ENCODE measurements at regions not wholly inside any gene's neighbourhood (a gene's known extent, or its start where the extent isn't known, plus 50 kb on each side); places are given as distances from the start of the nearest gene placed in this dataset.
"Not testable (repeated sequence)": the region's sequence is repeated elsewhere in the genome, so short reads cannot be mapped to it uniquely, and the experiment has no call there.

DNA sequence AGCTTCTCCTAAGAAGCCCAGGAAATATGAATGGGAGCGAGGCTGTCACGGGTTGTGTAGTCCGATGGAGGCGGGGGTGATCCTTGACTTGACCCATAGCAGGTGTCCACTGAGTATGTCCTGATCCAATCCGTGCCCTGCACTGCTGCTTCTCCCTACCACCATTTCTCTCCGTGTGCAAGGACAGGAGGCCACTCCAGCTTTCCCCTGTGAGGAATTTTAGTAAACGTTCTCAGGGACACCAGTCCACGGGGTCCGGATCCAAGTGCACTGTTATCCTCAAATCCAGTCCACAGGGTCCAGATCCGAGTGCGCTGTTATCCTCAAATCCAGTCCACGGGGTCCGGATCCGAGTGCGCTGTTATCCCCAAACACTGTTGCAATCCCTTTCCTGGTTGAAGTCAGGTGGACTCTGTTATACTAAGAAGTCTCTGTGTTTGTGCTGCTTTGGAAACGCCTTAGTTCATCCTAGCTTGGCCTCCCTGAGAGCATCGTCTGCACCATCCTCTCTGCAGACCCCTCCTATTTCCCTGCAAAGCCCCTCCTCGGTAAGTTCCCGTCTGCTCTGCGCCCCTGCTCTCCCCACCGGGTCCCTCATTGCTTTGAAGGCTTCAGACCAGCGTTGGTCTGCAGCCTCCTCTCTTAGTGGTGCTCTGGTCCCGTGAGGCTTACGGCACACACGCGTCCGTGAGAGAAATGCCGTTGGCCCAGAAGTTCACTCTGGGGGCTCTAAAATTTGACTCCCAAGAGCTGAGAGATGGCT lies 303.5 kb downstream of the TEX29 start:
- Histone ChIP-seq H3K27me3 (ENCODE audit: control insufficient read depth, insufficient read depth, low read length) (peaks cover 9% of the 10 kb centered on the region), H3K4me1 (ENCODE audit: control insufficient read depth, insufficient read depth, low read length) (no peaks in the 10 kb centered on the region), H3K9ac (ENCODE audit: low read length) (no peak overlapping the region), H3K4me3 (ENCODE audit: low read length) (no peak overlapping the region), H3K9me3 (ENCODE audit: control insufficient read depth, low read length) (no peaks in the 10 kb centered on the region), H3K36me3 (ENCODE audit: control insufficient read depth, insufficient read depth, low read length) (no peaks in the 10 kb centered on the region)

- H3K27me3 ChIP-seq (ENCODE audit: control insufficient read depth, insufficient read depth, low read length) = peaks cover 9% of the 10 kb centered on the region
- no peak overlapping the region for H3K4me3 ChIP-seq (ENCODE audit: low read length)
- no peaks in the 10 kb centered on the region for H3K36me3 ChIP-seq (ENCODE audit: control insufficient read depth, insufficient read depth, low read length)
- H3K4me1 ChIP-seq (ENCODE audit: control insufficient read depth, insufficient read depth, low read length) = no peaks in the 10 kb centered on the region
- no peaks in the 10 kb centered on the region for H3K9me3 ChIP-seq (ENCODE audit: control insufficient read depth, low read length)
- no peak overlapping the region for H3K9ac ChIP-seq (ENCODE audit: low read length)
Measured at GRCh38 chr13:111625526-111626315, 305.3 kb downstream of the TEX29 start.

- H3K4me1 ChIP-seq (ENCODE audit: control insufficient read depth, insufficient read depth, low read length) = no peaks in the 10 kb centered on the region
- H3K9me3 ChIP-seq (ENCODE audit: control insufficient read depth, low read length) = no peaks in the 10 kb centered on the region
- no peak overlapping the region for H3K4me3 ChIP-seq (ENCODE audit: low read length)
- peaks cover 6% of the 10 kb centered on the region for H3K27me3 ChIP-seq (ENCODE audit: control insufficient read depth, insufficient read depth, low read length)
- no peak overlapping the region for H3K9ac ChIP-seq (ENCODE audit: low read length)
- no peaks in the 10 kb centered on the region for H3K36me3 ChIP-seq (ENCODE audit: control insufficient read depth, insufficient read depth, low read length)
Measured at GRCh38 chr13:111626371-111627305, 306.2 kb downstream of the TEX29 start.

- H3K4me3 ChIP-seq (ENCODE audit: low read length) = no peak overlapping the region
- peaks cover 6% of the 10 kb centered on the region for H3K27me3 ChIP-seq (ENCODE audit: control insufficient read depth, insufficient read depth, low read length)
- no peak overlapping the region for H3K9ac ChIP-seq (ENCODE audit: low read length)
- no peaks in the 10 kb centered on the region for H3K36me3 ChIP-seq (ENCODE audit: control insufficient read depth, insufficient read depth, low read length)
- peaks cover 2% of the 10 kb centered on the region for H3K4me1 ChIP-seq (ENCODE audit: control insufficient read depth, insufficient read depth, low read length)
- no peaks in the 10 kb centered on the region for H3K9me3 ChIP-seq (ENCODE audit: control insufficient read depth, low read length)
Measured at GRCh38 chr13:111627596-111627995, 307.2 kb downstream of the TEX29 start.

DNA sequence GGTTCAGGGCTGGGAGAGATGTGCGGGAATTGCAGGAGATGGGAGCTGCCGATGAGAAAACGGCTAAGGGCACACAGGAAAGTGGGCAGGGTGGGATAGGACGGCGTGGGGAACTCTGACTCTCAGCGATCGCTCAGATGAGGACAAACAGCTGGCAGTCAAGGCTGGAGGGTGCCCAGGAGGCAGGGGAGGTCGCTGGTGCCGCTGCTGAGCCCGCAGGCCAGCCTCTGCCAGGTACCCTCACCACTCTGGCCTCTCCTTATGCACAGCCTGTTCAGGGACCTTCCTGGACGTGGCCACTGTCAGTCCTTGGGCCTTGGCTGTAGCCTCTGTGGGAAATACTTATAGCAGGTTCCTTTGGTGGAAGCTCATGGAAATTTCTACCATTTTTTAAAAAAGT lies 308.6 kb downstream of the TEX29 start:
- Histone ChIP-seq H3K4me3 (ENCODE audit: low read length) (no peak overlapping the region), H3K36me3 (ENCODE audit: control insufficient read depth, insufficient read depth, low read length) (no peaks in the 10 kb centered on the region), H3K4me1 (ENCODE audit: control insufficient read depth, insufficient read depth, low read length) (peaks cover 5% of the 10 kb centered on the region), H3K27me3 (ENCODE audit: control insufficient read depth, insufficient read depth, low read length) (peaks cover 6% of the 10 kb centered on the region), H3K9me3 (ENCODE audit: control insufficient read depth, low read length) (no peaks in the 10 kb centered on the region), H3K9ac (ENCODE audit: low read length) (no peak overlapping the region)

DNA sequence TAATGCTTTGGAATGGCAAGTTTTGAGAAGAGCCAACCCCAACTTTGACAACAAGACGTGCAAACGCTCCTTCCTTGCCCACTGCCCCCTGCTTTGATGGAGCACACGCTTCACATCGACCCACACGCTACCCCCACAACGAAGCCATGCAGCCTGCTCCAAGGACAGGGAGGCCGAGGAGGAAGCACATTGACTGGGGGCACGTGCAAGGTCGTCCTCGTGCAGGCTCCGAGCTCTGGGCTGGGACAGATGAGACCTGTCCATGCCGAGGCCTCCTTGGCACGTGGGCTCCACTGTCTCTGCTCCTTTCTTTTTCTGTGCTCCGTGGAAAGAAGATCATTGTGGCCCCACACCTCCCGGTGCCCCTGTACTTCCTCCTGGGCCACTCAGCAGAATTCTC lies 309.0 kb downstream of the TEX29 start:
- no peaks in the 10 kb centered on the region for H3K36me3 ChIP-seq (ENCODE audit: control insufficient read depth, insufficient read depth, low read length)
- peaks cover 6% of the 10 kb centered on the region for H3K27me3 ChIP-seq (ENCODE audit: control insufficient read depth, insufficient read depth, low read length)
- no peak overlapping the region for H3K4me3 ChIP-seq (ENCODE audit: low read length)
- no peaks in the 10 kb centered on the region for H3K9me3 ChIP-seq (ENCODE audit: control insufficient read depth, low read length)
- peaks cover 5% of the 10 kb centered on the region for H3K4me1 ChIP-seq (ENCODE audit: control insufficient read depth, insufficient read depth, low read length)
- H3K9ac ChIP-seq (ENCODE audit: low read length) = no peak overlapping the region

- Histone ChIP-seq H3K36me3 (ENCODE audit: control insufficient read depth, insufficient read depth, low read length) (no peaks in the 10 kb centered on the region), H3K4me3 (ENCODE audit: low read length) (no peak overlapping the region), H3K27me3 (ENCODE audit: control insufficient read depth, insufficient read depth, low read length) (peaks cover 6% of the 10 kb centered on the region), H3K9me3 (ENCODE audit: control insufficient read depth, low read length) (no peaks in the 10 kb centered on the region), H3K4me1 (ENCODE audit: control insufficient read depth, insufficient read depth, low read length) (peaks cover 5% of the 10 kb centered on the region), H3K9ac (ENCODE audit: low read length) (no peak overlapping the region)
Measured at GRCh38 chr13:111629926-111630325, 309.5 kb downstream of the TEX29 start.

DNA sequence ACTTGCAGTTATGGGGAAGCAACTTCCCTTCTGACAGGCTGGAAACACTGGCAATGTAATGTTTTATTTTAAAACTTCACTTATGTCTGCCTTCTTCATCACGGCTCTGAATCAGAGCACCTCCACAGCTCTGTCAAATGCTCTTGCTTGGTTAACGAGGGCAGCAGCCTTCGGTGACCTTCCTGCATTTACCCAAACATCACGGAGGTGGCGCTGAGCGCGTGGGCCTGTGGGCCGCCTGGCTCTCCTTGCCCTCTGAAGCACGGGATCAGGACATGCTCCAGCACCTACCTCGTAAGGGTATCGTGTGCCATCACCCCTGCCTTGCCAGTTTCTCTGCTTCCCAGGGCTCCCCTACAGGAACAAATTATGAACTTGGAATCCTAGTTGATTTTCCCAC lies 310.0 kb downstream of the TEX29 start:
- Histone ChIP-seq H3K9me3 (ENCODE audit: control insufficient read depth, low read length) (no peaks in the 10 kb centered on the region), H3K4me1 (ENCODE audit: control insufficient read depth, insufficient read depth, low read length) (peaks cover 5% of the 10 kb centered on the region), H3K36me3 (ENCODE audit: control insufficient read depth, insufficient read depth, low read length) (no peaks in the 10 kb centered on the region), H3K4me3 (ENCODE audit: low read length) (no peak overlapping the region), H3K27me3 (ENCODE audit: control insufficient read depth, insufficient read depth, low read length) (peaks cover 6% of the 10 kb centered on the region), H3K9ac (ENCODE audit: low read length) (no peak overlapping the region)

DNA sequence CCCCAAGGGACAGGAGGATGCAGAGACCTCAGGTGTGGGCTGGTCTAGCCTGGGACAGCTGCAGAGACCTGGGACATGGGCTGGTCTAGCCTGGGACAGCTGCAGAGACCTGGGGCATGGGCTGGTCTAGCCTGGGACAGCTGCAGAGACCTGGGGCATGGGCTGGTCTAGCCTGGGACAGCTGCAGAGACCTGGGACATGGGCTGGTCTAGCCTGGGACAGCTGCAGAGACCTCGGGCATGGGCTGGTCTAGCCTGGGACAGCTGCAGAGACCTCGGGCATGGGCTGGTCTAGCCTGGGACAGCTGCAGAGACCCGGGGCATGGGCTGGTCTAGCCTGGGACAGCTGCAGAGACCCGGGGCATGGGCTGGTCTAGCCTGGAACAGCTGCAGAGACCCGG lies 310.8 kb downstream of the TEX29 start:
- not testable (repeated sequence) for H3K27me3 ChIP-seq (ENCODE audit: control insufficient read depth, insufficient read depth, low read length); H3K4me1 ChIP-seq (ENCODE audit: control insufficient read depth, insufficient read depth, low read length); H3K36me3 ChIP-seq (ENCODE audit: control insufficient read depth, insufficient read depth, low read length); H3K9ac ChIP-seq (ENCODE audit: low read length); H3K4me3 ChIP-seq (ENCODE audit: low read length); H3K9me3 ChIP-seq (ENCODE audit: control insufficient read depth, low read length)

DNA sequence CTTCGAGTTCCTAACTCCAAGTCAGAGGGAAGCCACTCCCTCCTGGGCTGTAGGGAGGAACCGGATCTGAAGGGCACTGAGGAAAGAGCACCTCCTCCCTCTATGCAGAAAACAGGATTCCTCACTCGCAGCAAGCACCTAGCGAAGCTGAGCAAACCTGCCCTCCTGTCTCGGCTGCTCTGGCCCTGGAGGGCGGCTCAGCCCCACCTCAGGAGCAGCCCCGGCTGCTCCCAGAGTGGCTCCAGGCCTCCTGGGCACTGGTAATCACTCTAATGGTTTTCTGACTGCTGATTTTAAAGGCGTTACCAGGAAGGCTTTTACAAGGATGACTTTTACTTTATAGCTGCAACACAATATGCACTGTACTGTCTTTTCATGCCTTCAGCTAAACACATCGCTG lies 312.5 kb downstream of the TEX29 start:
- no peak overlapping the region for H3K4me3 ChIP-seq (ENCODE audit: low read length)
- H3K9me3 ChIP-seq (ENCODE audit: control insufficient read depth, low read length) = no peaks in the 10 kb centered on the region
- H3K36me3 ChIP-seq (ENCODE audit: control insufficient read depth, insufficient read depth, low read length) = no peaks in the 10 kb centered on the region
- H3K27me3 ChIP-seq (ENCODE audit: control insufficient read depth, insufficient read depth, low read length) = no peaks in the 10 kb centered on the region
- H3K4me1 ChIP-seq (ENCODE audit: control insufficient read depth, insufficient read depth, low read length) = peaks cover 5% of the 10 kb centered on the region
- no peak overlapping the region for H3K9ac ChIP-seq (ENCODE audit: low read length)

DNA sequence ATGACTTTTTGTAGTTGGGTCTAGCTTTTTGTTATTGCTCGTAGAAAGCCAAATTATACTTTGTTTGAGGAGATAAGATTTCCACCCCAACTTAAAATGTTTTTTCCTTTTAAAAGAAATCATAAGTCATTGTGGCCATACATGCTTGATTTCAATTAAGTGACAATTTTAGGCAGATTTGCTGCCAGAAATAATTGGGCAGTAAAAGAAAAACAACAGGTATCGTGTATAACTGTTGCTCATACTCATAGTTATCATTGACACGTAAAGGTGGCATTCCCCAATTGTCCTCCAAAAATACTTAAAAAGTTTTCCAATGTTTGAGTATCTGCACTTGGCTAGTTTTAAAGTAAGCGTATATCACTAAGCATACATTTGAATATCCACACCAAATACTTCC lies 313.0 kb downstream of the TEX29 start:
- Histone ChIP-seq H3K27me3 (ENCODE audit: control insufficient read depth, insufficient read depth, low read length) (no peaks in the 10 kb centered on the region), H3K9me3 (ENCODE audit: control insufficient read depth, low read length) (no peaks in the 10 kb centered on the region), H3K4me3 (ENCODE audit: low read length) (no peak overlapping the region), H3K4me1 (ENCODE audit: control insufficient read depth, insufficient read depth, low read length) (peaks cover 5% of the 10 kb centered on the region), H3K9ac (ENCODE audit: low read length) (no peak overlapping the region), H3K36me3 (ENCODE audit: control insufficient read depth, insufficient read depth, low read length) (no peaks in the 10 kb centered on the region)

GRCh38 chr13:111634410-111634809 lies 314.0 kb downstream of the TEX29 start:
- peaks cover 5% of the 10 kb centered on the region for H3K4me1 ChIP-seq (ENCODE audit: control insufficient read depth, insufficient read depth, low read length)
- no peak overlapping the region for H3K9ac ChIP-seq (ENCODE audit: low read length)
- no peaks in the 10 kb centered on the region for H3K9me3 ChIP-seq (ENCODE audit: control insufficient read depth, low read length)
- H3K36me3 ChIP-seq (ENCODE audit: control insufficient read depth, insufficient read depth, low read length) = no peaks in the 10 kb centered on the region
- no peak overlapping the region for H3K4me3 ChIP-seq (ENCODE audit: low read length)
- no peaks in the 10 kb centered on the region for H3K27me3 ChIP-seq (ENCODE audit: control insufficient read depth, insufficient read depth, low read length)
